ENCODE measurements at regions not wholly inside any gene's neighbourhood (a gene's known extent, or its start where the extent isn't known, plus 50 kb on each side); places are given as distances from the start of the nearest gene placed in this dataset.

DNA sequence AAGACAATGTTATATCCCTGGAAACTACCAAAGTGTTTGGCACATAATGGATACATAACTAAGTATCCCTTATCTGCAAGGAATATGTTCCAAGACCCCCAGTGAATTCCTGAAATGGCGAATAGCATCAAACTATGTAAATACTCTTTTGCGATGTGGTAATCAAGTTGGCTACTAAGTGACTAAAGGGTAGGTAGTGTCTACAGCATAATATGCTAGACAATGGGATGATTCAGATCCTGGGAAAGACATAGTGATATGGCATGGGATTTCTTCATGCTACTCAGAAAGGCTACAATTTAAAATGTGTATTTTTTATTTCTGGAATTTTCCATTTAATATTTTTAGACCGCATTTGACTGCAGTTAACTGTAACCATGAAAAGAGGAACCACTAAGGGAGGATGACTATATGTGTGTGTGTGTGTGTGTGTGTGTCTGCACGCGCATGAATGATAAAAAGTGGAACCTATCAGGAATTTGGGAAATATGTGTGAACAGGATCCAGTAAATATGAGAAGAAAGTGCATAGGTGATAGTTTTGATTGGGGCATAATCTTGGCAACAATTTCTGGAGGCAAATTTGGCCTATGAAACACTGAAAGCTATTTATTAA lies 1899.9 kb downstream of the NCAM2 start:
- no peak for DNase-seq (ENCODE audit: low read depth)

DNA sequence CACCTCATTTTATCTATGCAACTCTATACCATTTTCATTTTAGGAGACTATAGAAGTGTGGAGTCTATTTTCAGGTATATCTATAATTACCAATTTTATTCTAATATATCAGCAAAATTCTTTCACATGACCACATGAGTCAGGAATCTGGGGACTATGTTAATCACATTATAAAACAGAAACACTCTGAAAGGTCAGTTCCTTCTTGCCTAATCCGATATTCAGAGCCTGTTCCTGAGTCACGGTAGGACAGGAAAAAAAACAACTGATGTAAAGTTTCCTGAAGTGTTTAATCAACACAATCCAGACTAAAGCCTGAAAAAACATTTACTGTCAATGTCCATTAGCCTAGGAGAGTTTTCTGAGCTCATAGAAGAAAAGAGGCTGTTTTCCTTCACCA lies 1902.3 kb downstream of the NCAM2 start:
- DNase-seq (ENCODE audit: low read depth): no peak

DNA sequence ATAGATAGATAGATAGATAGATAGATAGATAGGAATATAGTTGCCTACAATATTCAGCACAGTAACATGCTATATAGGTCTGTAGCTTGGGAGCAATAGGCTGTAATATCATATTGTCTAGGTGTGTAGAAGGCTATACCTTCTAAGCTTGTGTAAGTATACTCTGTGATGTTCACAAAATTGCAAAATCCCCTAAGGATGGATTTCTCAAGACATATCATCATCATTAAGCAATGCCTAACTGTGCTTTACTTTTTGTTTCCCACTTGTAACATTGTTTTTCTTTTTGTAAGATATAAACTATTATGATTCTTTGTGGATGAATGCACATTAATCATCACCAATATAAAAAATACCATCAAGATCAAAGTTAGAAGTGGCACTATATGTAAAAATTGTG lies 1905.6 kb downstream of the NCAM2 start:
- DNase-seq (ENCODE audit: low read depth): no peak

DNA sequence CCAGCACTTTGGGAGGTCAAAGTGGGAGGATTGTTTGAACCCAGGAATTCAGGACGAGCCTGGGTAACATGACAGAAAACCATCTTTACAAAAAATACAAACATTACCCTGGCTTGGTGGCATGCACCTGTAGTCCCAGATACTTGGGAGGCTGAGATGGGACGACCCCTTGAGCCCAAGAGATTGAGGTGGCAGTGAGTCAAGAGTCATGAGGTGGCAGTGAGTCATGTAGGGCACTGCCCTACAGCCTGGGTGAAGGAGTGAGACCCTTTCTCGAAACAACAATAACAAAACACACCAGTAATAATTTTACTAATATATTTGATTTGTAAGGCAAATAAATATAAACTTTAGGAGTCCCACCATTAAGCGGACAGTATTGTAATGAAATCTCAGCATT lies 1906.2 kb downstream of the NCAM2 start:
- DNase-seq (ENCODE audit: low read depth): no peak

DNA sequence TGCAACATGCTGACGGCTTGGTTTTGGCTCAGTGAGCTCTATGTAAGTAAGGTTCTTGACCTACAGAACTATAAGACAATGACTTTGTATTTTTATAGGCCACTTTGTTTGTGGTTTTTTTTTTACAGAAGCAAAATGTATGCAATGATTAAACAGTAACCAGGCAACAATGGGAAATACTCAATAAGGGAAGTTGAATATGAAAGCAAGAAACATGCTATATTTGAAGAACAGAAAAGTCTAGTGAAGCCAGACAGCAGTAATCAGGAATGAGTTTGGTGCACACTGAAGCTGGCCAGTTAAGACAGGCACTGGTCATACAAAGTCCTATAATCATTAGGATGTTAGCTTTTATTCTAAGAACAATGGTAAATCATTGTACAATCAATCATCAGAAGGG lies 1926.8 kb downstream of the NCAM2 start:
- no peak for DNase-seq (ENCODE audit: low read depth)

DNA sequence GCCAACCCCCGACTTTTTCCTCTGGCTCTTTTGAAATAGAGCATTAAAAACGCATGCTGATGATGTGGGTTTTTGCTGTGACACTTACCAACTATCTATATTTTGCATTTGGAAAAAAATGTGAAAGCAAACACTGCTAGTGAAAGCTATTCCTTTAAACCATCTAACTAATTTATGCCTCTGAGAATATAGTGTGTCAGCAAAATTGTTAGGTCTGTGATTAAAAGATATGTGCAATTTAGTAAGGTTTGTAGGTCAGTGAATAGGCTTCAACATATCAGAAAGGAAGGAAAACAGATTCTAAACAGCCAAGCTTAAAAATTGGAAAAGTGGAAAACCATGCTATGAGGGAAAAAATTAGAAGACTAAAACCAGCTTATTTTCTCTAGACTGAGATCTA lies 1929.3 kb downstream of the NCAM2 start:
- no peak for DNase-seq (ENCODE audit: low read depth)

DNA sequence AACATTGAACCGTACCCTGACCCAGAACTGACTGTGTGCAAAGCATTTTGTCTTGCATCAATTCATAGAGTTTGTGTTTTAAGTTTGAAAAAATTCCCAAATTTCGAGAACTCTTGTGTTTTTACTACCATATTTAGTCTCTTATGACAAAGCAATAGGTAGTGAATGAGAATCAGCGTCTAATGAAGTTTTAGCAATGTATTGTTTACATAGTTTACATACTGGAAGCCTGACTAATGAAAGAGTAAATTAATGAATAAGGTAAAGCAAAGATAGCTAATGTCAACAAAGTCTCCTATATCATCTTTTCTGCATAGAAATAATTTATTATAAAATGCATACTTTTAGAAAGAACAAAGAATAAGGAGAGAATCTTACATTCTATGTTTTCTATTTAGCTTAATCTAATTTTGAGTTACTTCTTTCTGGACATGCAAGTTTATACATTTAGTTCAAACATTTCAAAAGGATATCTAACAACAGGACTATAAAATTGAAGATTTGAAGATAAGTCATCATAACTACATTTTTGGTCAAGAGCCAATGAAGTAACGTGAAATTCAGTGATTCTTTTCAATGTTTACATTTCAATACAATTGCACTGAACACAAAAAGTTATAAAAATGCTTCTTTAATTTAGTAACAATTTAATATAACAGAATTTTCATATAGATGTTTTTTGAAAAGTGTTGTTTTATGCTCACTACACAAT lies 1943.7 kb downstream of the NCAM2 start:
- DNase-seq (ENCODE audit: low read depth): no peak

DNA sequence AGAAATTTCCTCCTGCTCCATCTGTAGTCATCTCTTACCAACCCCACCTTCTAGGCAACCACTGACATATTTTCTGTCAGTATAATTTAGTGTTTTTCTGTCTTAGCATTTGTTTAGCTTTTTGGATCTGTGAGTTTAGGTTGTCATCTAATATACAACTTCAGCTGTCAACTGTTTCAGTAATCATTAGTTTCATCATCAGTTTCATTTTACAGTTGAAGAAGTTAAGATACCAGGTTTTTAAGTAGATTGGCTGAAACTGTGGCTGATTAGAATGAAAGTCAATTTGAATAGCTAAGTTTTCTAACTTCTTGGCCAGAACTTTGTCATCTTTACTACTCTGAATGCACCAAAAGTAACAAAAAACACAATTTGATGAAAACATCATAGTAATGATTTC lies 1957.3 kb downstream of the NCAM2 start:
- no peak for DNase-seq (ENCODE audit: low read depth)

DNA sequence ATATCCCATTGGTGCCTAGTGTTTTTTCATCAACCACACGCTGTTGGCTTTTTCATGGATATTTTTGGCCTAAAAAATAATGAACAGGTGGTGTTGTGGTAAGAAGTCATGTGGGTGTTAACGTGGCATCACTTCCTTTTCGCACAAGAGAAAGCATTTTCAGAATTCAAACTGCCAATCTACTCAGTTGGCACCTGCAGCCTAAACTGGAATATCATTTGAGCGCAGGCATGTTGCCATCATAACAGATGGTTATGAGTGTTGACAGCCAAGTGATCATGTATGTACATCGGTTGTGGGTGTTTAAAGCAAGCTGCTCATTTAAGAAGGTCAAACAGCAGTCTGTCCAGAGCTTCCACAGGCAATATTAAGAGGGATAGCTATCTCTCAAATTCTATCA lies 1963.0 kb downstream of the NCAM2 start:
- DNase-seq (ENCODE audit: low read depth): no peak

DNA sequence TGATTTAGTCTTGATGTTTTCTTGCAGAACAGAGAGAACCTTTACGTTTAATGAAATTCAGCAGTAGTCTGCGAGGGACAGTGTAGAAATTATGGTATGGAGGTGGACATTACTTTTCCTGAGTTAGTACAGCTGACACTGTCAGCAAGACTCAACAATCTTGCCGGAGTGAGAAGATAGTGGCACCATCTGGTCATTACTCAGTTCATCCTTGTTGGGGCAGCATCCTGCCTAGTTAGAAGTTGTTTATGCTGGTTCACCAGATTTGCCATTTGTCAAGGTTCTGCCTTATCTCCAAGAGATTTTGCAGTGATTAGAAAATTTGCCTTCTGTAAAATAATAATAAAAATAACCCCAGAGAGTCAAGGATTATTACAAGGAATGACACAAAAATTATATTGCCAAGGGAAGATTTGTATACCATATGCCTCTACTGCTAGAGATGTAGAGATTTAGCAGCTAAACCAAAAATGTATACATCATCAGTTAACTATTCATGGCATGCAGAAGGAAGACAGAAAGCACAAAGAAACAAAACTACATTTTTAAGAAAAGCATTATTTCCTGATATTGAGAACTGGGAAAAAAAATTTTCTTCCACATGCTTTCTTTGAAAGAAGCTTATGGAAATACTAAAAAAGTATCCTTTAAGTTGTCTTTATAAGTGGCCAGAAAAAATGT lies 1967.4 kb downstream of the NCAM2 start:
- DNase-seq (ENCODE audit: low read depth): no peak

DNA sequence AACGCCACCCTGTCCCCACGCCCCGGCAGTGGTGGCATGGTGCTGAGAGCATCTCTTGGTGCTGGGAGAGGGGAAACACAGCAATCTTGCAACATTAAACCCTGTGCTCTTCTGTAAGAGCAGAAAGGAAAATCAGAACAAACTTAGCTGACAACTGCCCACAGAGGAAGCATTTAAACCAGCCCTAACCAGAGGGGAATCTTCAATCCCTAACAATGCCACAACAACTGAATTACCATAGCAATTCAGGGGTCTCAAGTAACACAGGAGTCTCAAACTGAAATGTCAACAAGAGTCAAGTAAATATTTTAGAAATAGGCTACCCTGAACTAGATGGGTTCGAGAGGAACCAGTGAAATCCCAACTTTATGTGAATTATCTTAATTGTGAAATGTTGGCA lies 1983.6 kb downstream of the NCAM2 start:
- no peak for DNase-seq (ENCODE audit: low read depth)

DNA sequence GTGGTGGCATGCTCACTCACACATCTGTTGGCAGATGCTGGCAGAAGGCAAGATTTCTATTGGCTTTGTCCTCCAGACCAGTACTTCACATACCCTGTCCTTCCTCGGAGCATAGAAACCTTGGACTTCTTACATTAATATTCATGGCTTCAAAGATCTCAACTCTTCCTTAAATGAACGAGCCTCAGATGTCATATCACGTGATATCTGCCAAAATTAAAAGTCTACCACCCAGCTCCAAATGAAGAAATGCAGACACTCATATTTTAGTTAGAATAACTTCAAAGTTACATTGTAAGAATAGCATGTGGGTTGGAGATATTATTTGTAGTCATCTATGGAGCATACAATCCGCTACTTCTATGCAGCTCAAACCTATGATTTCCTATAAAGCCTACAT lies 1994.9 kb downstream of the NCAM2 start:
- no peak for DNase-seq (ENCODE audit: low read depth)

DNA sequence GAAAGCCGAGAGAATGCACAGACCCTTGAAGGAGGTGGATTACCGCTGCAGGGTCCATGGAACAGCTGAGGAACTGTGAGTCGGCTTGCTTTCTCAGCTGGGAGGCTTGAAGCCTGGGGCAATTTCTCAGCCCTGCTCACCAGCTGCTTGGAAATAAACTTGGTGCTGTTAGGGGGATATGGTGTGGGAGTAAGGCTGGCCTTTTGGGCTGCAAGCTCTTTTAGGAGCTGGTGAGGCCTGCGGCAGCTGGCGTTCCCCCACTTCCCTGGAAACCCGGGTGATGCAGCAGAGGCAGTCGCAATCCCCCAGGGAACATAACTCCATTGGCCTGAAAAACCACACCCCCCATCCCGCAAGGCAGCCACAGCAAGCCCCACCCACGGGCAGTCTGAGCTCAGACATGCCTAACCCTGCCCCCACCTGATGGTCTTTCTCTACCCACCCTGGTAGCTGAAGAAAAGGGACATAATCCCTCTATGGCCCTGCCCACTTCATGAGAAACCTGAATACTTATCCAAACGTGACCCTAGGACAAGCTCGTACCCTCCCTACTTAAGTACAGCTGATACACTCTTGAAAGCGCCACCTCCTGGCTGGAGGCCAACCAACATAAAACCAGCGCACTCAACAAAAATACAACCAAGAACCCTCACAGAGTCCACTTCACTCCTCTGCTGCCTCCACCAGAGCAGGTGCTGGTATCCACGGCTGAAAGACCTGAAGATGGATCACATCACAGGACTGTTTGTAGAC lies 1995.8 kb downstream of the NCAM2 start:
- no peak for DNase-seq (ENCODE audit: low read depth)

DNA sequence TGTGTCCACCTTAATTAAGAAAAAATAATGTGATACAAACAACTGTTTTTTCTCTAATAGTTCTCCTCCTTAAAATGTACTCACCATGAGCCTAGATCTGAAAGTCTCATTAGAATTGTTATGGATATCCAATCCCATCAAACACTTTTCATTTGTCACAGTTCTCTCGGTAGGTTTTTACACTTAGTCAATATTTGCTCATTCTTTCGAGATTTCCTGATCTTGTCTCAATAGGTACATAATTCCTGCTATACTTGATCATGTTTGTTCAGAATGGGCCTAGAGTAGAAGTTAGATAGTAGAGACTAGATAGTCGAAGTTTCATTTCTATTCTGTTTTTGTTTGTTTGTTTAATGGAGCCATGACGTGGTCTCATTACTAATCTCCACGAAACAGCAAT lies 2005.7 kb downstream of the NCAM2 start:
- DNase-seq (ENCODE audit: low read depth): no peak

DNA sequence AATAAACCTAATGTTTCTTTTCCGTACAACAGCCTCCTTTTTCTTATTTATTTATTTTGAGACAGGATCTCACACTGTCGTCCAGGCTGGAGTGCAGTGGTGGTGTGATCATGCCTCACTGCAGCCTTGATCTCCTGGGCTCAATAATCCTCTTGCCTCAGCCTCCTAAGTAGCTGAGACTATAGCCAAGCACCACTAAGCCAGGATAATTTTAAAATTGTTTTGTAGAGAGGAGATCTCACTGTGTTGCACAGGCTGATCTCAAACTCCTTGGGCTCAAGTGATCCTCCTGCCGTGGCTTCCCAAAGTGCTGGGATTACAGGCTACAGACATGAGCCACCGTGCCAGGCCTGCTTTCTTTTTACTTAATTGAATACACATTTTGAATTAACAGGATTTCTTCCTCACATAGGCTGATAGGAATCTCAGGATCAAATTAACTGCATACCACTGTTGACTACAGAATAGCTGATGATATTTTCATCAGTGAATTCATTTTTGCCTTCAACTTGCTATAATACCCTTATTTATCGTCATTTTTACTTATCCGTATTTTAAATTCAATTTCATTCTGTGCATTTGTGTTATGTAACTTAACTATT lies 2010.5 kb downstream of the NCAM2 start:
- DNase-seq (ENCODE audit: low read depth): no peak

DNA sequence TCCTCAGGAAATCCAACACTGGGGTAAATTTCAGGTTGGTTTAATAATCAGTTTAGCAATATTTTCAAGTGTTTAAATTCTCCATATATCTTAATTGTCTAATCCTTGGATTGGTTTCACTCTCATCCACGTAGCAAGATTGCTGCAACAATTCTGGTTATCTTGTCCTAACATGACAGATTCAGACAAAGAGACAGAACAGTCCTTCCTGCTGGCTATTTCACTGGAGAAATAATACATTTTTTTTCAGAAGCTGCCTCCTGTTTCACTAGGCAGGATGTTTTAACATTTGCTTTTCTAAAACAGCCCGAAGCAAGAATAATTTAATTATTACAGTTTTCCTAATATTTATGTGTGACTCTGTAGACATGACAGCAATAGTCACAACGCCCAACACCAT lies 2011.2 kb downstream of the NCAM2 start:
- no peak for DNase-seq (ENCODE audit: low read depth)

DNA sequence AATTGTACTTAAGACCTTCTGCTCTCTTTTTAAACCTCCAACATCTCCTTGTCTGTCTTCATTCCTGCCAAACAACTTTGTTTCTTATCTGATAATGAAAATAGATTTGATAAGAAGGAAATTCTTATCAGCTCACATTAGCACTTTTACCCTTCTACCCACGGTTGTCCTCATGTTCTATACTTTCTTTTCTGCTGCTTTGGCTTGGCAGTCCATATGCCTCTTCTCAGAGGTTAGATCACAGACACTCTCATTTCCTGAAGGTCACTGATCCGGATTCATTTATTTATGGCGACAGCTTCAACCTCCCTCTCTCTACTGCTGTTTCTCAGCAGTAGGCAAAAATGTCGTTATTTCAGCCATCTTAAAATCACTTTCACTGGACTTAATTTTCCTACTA lies 2015.8 kb downstream of the NCAM2 start:
- no peak for DNase-seq (ENCODE audit: low read depth)

DNA sequence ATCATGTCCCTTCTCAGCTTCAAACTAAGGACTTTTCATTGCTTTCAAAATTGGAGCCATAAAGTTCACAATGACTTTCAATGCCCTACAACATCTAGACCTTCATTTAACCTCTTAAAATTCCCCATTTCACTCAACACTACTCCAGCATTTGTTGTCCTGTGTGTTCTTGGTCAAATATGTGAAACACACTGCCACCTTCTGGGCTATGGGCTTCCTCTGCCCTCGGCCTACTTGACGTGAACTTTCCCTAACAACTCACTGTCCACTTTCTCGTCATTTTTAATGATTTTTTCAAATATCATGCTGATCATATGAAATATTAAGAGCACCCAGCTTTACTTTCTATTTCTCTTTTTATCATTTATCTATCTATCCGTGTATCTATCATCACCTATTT lies 2018.4 kb downstream of the NCAM2 start:
- DNase-seq (ENCODE audit: low read depth): no peak

DNA sequence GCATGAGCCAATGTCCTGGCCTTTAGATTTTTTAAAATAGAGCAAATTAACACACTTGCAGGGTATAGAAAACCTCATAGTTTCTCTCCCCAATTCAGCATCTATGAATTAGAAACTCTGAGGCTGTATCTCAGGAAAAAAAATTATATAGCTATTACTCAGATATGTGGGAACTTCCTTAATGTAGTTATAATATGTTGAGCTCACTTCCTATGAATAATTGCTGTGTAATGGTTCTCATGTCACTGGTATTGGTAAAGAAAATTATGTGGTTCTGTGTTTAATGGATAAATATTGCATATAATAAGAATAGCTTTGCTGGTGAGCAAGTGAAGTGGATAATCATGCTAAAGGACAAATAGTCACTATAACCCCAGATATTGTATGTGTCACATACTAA lies 2019.8 kb downstream of the NCAM2 start:
- no peak for DNase-seq (ENCODE audit: low read depth)

DNA sequence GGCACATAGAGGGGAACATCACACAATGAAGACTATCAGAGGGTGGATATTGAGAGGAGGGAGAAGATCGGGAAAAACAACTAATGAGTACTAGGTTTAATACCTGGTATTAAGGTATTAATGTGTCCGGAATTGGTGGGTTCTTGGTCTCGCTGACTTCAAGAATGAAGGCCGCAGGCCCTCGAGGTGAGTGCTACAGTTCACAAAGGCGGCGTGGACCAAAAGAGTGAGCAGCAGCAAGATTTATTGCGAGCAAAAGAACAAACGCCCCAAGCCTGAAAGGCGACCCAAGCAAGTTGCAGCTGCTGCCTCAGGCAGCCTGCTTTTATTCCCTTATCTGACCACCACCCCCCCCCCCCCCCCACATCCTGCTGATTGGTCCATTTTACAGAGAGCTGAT lies 2022.8 kb downstream of the NCAM2 start:
- no peak for DNase-seq (ENCODE audit: low read depth)

DNA sequence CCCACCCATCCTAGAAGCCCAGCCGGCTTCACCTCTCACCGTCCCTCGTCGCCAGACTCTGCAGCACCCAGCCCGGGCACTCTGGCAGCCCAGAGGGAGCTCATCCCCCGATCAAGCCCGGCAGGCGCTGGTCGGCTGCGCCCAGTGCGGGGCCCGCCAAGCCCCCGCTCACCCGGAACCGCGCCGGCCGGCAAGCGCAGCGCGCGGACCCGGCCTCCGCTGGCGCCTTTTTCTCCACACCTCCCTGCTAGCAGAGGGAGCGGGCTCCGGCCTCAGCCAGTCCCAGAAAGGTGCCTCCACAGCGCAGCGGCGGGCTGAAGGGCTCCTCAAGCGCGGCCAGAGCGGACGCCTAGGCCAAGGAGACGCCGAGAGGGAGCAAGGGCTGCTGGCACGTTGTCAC lies 2023.3 kb downstream of the NCAM2 start:
- no peak for DNase-seq (ENCODE audit: low read depth)

DNA sequence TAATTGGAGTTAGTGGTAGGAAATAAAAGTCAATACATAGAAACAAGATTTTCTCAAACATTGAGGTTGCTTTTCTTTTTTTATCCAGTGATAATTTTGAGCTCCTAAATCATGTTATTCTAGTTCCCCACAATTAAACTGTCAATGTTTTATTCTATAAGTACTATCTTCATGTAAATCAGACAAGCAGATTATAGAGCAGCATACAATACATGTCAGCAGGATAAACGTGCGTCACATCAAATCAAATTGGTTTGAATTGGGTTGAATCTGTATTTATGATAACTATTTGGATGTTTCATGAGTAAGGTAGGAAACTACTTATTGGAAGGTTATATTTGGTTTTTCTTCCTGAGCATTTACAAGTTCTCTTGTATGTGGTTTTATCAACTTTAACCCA lies 2028.7 kb downstream of the NCAM2 start:
- DNase-seq (ENCODE audit: low read depth): no peak

DNA sequence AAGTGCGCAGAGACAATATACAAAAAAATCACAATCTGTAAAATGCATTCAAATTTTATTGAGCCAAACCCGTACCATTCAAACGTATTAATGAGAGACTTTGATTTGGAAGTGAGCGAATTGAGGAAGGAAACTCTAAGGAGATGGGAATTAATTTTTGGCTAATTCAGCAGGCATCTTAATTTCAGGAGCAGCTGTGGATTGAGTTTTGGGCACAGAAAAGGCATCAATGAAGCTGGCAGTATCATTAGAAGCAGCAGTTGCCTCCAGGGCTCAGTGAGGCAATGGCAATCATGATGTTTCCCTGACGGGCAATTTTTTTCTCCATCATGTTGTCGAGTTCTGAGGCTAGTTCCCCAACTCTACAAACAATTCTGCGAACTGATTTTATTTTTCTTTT lies 2041.6 kb downstream of the NCAM2 start:
- DNase-seq (ENCODE audit: low read depth): no peak
